ENCODE measurements at regions not wholly inside any gene's neighbourhood (a gene's known extent, or its start where the extent isn't known, plus 50 kb on each side); places are given as distances from the start of the nearest gene placed in this dataset.
"Not testable (repeated sequence)": the region's sequence is repeated elsewhere in the genome, so short reads cannot be mapped to it uniquely, and the experiment has no call there.

- H3K9me3 ChIP-seq (ENCODE audit: low read length), result no peaks in the 10 kb centered on the region
- peaks cover 3% of the 10 kb centered on the region; the same call in 1 of the 2 replicates for H3K27me3 ChIP-seq (ENCODE audit: insufficient read depth, low read length)
- H3K36me3 ChIP-seq (ENCODE audit: insufficient read depth, low read length), result no peaks in the 10 kb centered on the region
- H3K9me2 ChIP-seq (ENCODE audit: low read depth, low read length), result no peaks in the 10 kb centered on the region
- H3K4me2 ChIP-seq (ENCODE audit: low read length), result no peak overlapping the region
- no peak overlapping the region for H2AFZ ChIP-seq (ENCODE audit: low read length)
- no peaks in the 10 kb centered on the region for H3K4me1 ChIP-seq (ENCODE audit: insufficient read depth, low read length, severe bottlenecking)
- no peaks in the 10 kb centered on the region for H4K20me1 ChIP-seq (ENCODE audit: insufficient read depth, low read length)
- no peak overlapping the region for H3K9ac ChIP-seq (ENCODE audit: low read length)
- H3K79me2 ChIP-seq (ENCODE audit: insufficient read depth, low read length), result no peaks in the 10 kb centered on the region
- no peaks in the 10 kb centered on the region for H3F3A ChIP-seq (ENCODE audit: insufficient read depth, low read length)
- H3K4me3 ChIP-seq (ENCODE audit: low read depth, low read length, poor library complexity, severe bottlenecking), result no peak overlapping the region
- H3K27ac ChIP-seq (ENCODE audit: low read depth, low read length, poor library complexity, severe bottlenecking), result no peak overlapping the region
- no peak for TF ChIP-seq EZH2 (IDR thresholded peaks at IDR 0.05; ENCODE audit: borderline replicate concordance, low read length)
Observed at GRCh38 chr5:72703876-72704275, 112.6 kb upstream of the TNPO1 start.

GRCh38 chr5:72702881-72703434 lies 113.5 kb upstream of the TNPO1 start:
- Histone ChIP-seq H2AFZ (ENCODE audit: low read length) (no peak overlapping the region), H3K79me2 (ENCODE audit: insufficient read depth, low read length) (no peaks in the 10 kb centered on the region), H3K4me1 (ENCODE audit: insufficient read depth, low read length, severe bottlenecking) (no peaks in the 10 kb centered on the region), H3K36me3 (ENCODE audit: insufficient read depth, low read length) (no peaks in the 10 kb centered on the region), H3K27me3 (ENCODE audit: insufficient read depth, low read length) (no peaks in the 10 kb centered on the region), H3K4me2 (ENCODE audit: low read length) (no peak overlapping the region), H4K20me1 (ENCODE audit: insufficient read depth, low read length) (no peaks in the 10 kb centered on the region), H3K9me2 (ENCODE audit: low read depth, low read length) (no peaks in the 10 kb centered on the region), H3F3A (ENCODE audit: insufficient read depth, low read length) (no peaks in the 10 kb centered on the region), H3K4me3 (ENCODE audit: low read depth, low read length, poor library complexity, severe bottlenecking) (no peak overlapping the region), H3K27ac (ENCODE audit: low read depth, low read length, poor library complexity, severe bottlenecking) (no peak overlapping the region), H3K9me3 (ENCODE audit: low read length) (no peaks in the 10 kb centered on the region), H3K9ac (ENCODE audit: low read length) (no peak overlapping the region)
- no peak for TF ChIP-seq CTCF (IDR thresholded peaks at IDR 0.05; ENCODE audit: low read length)
- no peak for TF ChIP-seq EZH2 (IDR thresholded peaks at IDR 0.05; ENCODE audit: borderline replicate concordance, low read length)

- not testable (repeated sequence) for H3K27me3 ChIP-seq (ENCODE audit: insufficient read depth, low read length); H3K79me2 ChIP-seq (ENCODE audit: insufficient read depth, low read length); H3K4me1 ChIP-seq (ENCODE audit: insufficient read depth, low read length, severe bottlenecking); H4K20me1 ChIP-seq (ENCODE audit: insufficient read depth, low read length); H3F3A ChIP-seq (ENCODE audit: insufficient read depth, low read length); H3K4me3 ChIP-seq (ENCODE audit: low read depth, low read length, poor library complexity, severe bottlenecking); H3K36me3 ChIP-seq (ENCODE audit: insufficient read depth, low read length); H3K4me2 ChIP-seq (ENCODE audit: low read length); H3K9me2 ChIP-seq (ENCODE audit: low read depth, low read length); H3K9me3 ChIP-seq (ENCODE audit: low read length); H2AFZ ChIP-seq (ENCODE audit: low read length); H3K27ac ChIP-seq (ENCODE audit: low read depth, low read length, poor library complexity, severe bottlenecking); H3K9ac ChIP-seq (ENCODE audit: low read length)
Observed at GRCh38 chr5:72702105-72702504, 114.4 kb upstream of the TNPO1 start.

- Histone ChIP-seq H3K4me3 (ENCODE audit: low read depth, low read length, poor library complexity, severe bottlenecking) (no peak overlapping the region), H3F3A (ENCODE audit: insufficient read depth, low read length) (no peaks in the 10 kb centered on the region), H3K9ac (ENCODE audit: low read length) (no peak overlapping the region), H2AFZ (ENCODE audit: low read length) (no peak overlapping the region), H3K4me1 (ENCODE audit: insufficient read depth, low read length, severe bottlenecking) (no peaks in the 10 kb centered on the region), H4K20me1 (ENCODE audit: insufficient read depth, low read length) (no peaks in the 10 kb centered on the region), H3K9me2 (ENCODE audit: low read depth, low read length) (no peaks in the 10 kb centered on the region), H3K4me2 (ENCODE audit: low read length) (no peak overlapping the region), H3K27me3 (ENCODE audit: insufficient read depth, low read length) (no peaks in the 10 kb centered on the region), H3K27ac (ENCODE audit: low read depth, low read length, poor library complexity, severe bottlenecking) (no peak overlapping the region), H3K9me3 (ENCODE audit: low read length) (no peaks in the 10 kb centered on the region), H3K36me3 (ENCODE audit: insufficient read depth, low read length) (no peaks in the 10 kb centered on the region), H3K79me2 (ENCODE audit: insufficient read depth, low read length) (no peaks in the 10 kb centered on the region)
- no peak for TF ChIP-seq EZH2 (IDR thresholded peaks at IDR 0.05; ENCODE audit: borderline replicate concordance, low read length)
- no peak for TF ChIP-seq CTCF (IDR thresholded peaks at IDR 0.05; ENCODE audit: low read length)
Observed at GRCh38 chr5:72698481-72698880, 118.0 kb upstream of the TNPO1 start.

Data from OCI-LY1 (cell line).